NCI-H2029 (cell line): ENCODE measurements at regions not wholly inside any gene's neighbourhood (a gene's known extent, or its start where the extent isn't known, plus 50 kb on each side); places are given as distances from the start of the nearest gene placed in this dataset.

Experiments
- DNase-seq: peaks from one replicate; lab custom pipeline; 2025; lab: John Stamatoyannopoulos, UW

DNA sequence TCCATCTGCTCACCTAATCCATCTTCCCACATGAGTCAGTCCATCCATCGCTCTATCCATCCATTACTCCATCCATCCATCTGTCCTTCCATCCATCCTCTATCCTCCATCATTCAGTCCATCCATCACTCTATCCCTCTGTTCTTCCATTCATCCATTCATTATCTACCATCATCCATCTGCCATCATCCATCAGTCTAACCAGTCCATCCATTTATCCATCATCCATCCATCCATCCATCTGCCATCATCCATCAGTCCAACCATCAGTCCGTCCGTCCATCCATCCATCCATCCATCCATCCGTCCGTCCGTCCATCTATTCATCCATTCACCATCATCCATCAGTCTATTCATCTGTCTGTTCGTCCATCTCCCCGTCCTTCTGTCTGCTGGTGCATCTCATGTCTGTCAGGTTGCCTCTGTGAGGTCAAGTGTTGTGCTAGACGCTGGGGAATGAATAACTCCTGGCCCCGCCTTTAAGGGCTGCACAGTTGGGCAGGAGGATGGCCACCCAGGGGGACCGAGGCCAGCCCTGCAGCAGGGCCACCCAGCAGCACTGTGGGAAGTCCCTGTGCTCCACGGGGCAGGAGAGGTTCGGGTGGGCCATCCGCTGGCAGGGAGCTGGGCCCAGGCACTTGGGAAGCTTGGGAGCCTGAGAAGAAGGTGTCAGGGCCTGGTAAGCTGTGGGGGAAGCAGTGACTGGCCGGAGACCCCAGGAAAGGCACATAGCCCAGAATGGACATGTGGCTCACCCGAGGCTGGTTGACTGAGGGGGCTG, 137.1 kb downstream of the CTTN start:
- DNase-seq = no peak

DNA sequence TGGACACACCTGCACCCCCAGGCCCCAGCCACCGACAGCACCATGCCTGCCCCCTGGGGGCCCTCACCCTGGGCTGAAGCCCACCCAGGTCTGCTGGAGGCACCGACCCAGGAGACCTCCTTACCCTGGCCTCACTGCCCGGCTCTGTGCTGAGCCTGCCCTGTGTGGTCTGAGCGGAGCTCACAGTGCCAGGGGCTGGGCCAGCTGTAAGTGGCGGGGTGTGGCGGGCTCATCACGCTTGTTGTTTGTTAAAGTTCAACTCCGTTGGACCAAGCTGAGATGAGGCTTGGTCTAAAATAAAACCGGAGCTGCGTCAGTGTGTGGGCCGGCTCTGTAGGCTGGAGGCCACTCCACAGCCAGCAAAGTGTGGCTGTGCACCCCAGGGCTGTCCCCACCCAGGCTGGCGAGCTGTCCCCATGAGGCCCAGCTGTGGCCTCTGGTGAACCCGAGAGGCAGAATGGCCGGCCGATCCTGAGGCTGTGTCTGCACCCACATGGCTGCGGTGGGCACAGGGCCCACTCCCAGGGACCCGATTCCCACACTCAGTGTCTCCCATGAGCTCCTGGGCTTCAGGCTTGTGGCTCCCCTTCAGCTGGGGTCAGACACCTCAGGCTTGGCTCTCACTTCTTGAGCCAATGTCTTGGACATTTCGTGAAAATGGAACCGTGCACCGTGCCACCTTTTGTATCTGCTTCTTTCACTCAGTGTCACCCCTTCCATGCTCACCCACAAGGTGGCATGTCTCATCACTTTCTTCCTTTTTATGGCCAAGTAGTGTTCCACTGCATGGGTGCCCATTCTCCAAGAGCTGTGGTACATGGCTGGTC, 137.9 kb downstream of the CTTN start:
- DNase-seq = no peak

DNA sequence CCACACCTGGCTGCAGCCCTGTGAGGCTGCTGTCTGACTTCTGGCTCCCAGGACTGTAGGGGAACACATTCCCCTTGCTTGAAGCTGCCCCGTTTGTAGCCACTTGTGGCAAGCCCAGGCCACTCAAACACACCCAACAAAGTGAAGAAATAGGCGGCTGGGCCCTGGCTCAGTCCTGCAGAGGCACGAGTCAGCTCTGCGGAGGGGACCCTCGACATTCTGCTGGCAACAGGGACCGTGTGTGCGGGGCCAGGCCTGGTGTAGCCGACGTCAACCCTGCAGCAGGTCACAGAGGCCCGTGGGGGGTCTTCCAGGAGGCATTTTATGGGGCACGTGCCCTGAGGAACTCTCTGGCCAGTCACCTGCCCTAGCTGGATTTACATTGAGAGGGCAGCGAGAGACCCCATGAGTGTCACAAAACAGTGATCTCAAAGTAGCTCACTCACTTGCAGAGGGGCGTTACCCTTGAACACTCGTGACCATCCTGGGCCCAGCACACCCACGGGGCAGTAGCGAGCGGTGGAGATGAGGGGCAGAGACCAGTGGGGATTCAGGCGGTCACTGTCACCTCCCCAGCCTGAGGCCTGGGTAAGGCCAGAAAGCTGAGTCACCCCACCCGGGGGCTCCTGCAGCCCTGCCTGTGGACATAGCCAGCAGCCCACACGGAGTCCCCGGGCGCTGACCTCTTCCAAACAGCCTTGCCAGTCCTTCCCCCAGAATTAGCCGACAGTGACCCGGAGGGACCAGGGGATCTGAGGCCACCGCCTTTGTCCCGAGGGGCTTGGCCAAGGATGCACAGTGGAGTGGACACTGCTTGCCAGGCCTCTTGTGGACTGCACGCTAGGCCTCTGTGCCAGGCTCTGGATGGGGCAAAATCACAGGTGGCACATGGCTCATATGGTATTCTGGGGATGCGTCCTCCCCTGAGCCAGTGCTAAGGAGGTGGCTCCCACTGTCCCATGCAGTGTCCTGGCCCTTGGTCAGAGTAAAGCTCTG, 139.5 kb downstream of the CTTN start:
- DNase-seq = no peak

DNA sequence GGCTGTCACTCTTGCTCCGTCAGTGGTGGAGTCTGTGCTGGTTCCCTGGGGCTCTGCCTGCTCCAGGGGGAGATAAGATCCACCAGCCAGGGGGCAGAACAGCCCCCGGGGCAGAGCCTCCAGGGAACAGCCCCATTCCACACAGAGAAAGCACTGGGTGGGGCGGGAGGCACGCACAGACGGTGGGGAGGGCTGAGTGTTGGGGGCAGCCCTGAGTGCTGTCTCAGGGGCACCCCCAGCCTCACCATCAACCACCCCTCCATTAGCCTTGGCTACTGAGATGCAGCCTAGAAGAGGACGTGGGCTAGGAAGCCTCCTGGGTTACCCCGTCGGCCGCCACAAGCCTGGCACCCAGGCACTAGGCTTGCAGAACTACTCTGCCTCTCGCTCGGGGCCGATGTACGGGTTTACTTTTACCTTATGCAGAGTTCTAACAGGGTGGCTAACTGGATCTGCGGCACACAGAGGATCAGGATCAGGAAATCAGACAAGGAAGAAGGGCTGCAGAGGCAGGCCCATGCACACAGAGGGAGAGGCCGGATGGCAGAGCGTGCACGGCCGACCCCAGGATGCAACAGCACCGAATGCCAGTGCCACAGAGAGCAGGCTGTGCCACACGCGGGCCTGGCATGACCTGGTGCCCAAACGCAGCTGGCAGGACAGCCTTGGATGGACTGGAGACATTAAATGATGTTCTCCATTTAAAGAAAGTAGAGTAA, 140.5 kb downstream of the CTTN start:
- DNase-seq = no peak

DNA sequence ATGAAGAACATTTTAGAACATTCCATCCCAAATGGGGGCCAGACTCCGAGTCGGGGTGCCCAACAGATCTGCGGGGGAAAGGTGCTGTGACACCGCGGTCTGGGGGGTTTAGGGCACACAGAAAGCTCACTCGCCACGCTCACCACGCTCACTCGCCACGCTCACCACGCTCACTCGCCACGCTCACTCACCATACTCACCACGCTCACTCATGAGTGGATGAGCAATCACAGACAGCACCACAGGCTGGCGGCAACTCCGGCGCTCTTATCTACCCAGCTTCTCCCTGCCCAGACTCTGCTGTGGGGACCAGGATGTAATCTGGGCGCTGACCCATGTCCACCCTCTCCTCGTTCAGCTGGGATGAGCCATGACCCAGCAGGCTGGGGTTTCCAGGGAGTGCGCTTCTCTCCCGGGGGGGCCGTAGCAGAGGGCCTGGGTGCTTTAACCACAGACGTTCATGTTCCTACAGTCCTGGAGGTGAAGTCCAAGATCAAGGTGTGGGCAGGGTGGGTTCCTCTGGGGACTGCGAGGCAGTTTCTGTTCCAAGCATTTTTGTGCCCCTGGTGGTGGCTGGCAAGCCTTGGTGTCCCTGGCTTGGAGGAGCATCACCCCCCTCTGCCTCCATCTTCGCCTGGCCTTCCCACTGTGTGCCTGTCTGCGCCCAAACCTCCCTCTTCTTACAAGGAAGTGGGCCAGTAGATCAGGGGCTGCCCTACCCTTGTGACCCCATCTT, 141.2 kb downstream of the CTTN start:
- DNase-seq = no peak

DNA sequence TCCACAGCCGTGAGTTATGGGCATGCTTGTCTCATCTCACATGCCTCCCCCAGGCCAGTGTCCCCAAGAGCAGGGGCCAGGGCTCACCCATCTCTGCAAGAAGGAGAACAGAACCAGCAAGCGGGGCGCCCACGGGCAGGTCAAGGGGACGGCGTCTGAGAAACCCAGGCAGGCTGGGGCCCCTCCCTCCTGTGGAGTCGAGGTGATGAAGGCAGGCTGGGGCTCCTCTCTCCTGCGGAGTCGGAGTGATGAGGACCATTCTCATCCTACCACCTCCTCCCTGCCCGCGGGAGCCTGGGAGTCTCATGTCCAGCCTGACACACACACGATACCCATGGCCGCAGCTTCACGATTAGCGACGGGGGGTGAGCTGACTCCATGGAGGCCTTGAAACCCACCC, 141.9 kb downstream of the CTTN start:
- DNase-seq = no peak

DNA sequence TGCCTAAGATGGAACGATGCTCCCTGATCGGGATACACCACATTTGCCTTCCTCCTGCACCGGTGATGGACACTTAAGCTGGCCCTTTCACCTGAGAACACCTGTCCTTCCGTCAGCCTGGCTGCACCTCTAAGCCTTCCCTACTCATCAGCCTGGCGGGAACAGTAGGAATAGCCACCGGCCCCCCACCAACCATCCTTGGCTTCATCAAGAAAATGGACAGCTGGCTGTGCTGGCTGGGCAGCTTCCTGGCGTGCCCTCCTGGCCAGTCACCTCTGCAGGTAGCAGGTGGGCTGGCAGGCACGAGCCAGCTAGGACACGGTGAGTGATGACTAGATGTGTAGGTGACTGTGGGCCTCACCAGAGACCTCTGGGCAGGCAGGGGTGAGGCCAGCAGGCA, 142.8 kb downstream of the CTTN start:
- no peak for DNase-seq

DNA sequence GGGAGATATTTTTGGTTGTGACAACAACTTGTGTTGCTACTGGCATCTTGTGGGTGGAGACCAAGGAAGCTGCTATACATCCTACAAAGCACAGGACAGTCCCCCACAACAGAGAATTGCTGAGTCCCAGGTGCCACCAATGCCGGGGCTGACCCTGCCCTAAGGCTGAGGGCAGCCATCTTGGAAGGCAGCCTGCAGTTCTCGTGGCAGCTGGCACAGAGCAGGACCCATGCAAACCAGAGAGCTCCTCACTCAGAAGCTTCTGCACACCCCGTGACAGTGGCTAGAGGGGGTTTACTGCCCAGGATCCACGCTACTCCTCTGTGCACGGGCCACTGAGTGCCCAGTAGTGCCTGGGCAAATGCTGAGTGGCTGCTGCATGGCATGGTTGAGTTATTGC, 143.4 kb downstream of the CTTN start:
- no peak for DNase-seq

DNA sequence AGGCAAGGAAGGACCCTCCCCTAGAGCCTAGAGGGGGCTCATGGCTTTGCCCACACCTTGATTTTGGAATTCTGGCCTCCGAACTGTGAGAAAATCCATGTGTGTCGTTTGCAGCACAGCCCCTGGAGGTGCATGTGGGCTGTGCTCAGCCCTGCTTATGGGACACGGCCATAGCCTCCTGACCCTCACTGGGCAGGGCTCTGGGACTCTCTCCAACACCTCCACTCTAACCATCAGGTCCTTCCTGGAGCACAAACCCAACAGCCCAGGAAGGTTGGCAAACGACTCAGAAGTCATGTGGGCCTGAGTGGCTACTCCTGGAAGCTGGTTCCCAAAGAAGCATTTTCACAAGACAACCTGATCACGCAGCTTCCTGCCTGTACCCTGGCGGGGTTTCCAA, 144.1 kb downstream of the CTTN start:
- DNase-seq = no peak

DNA sequence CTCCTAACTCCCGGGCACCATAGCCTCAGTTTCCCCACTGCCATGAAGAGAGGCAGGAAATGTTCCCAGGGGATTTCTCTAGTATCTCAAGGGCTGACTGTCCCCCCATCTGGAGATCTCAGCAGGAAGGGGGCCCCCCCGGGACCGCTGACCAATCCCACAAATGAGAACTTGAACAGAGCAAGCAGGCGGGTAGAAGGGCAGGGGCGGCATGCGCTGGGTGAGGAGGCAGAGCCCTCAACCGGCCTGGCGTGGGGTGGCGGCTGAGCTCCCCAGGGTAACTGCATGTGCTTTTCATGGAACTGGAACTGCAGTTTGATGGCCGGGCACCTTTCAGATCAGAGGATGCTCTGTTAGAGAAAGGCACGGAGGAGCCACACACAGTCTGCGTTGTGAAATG, 144.5 kb downstream of the CTTN start:
- DNase-seq = no peak

DNA sequence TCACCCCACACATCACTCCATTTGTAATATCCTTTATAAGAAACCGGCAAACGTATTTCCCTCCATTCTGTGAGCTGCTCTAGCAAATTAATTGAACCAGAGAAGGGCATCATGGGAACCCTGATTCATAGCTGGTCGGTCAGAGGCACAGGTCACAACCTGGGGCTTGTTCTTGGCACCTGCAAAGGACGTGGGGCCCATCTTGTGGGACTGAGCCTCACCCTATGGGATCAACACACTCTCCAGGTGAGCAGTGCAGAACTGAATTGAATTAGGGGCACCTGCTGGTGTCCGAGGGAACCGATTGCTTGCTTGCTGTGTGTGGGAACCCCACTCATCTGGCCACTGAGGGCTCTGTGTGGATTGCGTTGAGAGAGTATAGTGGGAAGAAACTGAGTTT, 145.3 kb downstream of the CTTN start:
- no peak for DNase-seq

DNA sequence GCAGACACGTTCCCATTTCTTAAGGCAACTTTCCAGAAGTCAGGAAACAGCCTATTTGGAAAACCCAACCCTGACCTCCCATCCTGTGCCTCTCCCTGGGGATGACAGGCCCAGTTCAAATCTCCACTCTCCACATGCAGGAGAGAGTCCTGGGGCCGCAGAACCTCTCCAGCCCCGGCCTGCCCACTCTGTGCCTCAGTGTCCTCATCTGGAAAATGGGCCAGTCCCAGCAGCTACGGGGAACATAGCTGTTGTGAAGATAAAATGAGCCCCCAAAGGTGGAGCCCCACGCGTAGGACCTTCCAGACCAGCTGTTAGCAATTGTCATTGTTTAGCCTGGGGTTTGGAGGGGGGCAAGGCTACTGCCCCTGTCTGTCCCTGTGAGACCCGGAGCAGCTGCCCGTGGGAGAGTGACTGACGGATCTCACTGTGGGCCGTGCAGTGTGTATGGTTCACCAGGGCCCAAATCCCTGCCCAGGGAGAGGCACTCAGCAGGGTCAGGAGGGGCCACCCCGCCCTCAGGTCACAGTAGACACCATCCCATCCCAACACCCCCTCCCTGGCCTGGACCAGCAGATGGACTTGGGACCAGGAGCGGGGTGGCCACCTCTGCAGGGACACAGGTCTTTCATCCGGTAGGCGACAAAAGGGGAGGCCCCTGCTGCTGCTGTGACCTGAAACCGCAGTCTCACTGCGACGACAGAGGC, 145.9 kb downstream of the CTTN start:
- no peak for DNase-seq

DNA sequence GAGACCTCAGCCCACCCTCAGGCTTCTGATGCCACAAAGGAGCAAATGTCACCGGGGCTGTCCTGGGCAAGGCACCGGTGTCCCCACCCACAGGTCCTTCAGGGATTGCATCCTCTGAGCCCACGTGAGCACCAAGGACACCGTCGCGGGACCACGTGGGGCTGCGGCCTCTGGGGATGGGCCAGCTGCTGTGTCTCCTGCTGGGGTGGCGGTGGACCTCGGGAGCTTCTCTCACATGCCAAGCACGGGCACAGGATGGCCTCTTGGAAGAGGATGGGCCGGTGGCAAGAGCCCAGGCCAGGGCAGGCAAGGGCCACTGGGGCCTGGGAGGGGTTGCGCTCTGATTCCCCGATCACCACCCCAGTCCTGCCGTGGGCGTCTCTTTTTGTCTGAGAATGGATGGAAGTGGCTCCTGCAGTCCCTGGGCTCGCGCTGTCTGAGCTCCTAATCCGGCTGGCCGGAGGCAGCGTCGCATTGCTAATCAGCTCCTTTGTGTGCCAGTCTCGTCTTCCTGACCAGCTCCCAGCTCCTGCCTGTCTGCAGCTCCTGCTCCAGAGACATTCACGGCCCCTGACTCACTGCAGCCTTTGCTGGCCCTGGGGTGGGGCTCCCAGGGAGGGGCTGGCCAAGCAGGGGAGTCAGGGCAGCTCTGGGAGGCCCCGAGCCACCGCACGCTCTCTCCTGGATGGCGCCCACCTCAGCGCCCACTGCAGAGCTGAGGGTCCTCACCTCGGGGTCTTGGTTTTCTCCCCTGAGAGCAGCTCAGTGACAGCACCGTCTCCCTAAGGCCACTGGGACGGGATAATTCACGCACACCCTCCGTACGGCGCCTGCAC, 146.7 kb downstream of the CTTN start:
- DNase-seq = no peak

DNA sequence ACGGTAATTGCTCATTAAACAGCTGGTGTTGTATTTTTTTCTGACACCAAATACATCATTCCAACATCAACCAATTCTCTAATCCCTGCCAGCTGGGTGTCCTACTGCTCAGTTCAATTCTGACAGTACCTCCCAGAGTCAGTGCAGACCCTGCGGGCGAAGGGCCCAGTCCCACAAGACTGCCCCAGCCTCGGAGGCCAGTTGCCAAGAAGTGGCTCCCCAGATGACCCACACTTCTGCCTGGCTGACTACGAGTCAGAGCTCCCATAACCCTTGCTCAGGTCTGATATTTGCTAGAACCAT, 147.2 kb downstream of the CTTN start:
- DNase-seq = no peak

DNA sequence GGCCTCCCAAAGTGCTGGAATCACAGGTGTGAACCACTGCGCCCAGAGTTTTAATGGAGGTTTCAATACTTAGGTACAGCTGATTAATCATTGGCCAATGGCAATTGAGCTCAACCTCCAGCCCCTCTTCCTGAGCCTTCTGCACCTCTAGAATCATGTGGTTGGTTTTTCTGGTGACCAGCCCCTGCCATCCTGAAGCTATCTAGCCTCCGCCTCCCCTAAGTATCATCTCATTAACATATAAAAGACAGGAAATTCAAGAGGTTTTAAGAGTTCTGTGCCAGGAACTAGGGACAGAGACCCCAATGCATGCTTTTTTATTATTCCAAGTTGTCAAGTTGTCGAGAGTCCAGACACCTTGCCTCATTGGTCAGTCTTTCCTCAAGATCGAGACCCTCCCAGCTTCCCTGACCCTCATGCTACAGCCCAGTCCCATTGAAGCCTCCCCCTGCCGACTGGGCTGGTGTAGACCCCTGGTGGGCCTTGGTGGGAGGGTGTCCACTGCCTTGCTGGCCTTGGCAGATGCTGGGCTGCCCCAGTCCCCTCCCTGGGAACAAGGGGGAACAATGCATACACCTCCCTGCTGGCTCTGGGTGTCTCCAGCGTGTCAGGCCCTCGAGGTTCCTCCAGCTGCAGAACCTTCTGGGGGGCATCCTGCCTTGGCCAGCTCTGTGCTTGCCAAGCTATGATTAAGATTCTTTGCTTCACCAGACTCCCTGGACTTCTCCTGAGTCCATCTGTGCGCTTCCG, 148.0 kb downstream of the CTTN start:
- no peak for DNase-seq

DNA sequence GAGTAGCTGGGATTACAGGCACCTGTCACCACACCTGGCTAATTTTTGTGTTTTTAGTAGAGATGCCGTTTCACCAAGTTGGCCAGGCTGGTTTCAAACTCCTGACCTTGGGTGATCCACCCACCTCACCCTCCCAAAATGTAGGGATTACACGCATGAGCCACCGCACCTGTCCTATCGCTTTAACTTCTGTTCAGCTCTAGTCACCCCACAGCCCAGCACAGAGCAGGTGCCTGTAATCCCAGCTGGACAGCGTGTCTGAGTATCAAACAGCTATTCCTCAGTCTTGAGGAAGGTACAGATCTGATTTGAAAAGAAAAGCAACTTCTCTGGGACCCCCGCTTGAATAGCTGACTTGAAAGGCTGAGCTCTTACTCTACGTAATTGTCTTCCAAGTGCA, 149.1 kb downstream of the CTTN start:
- DNase-seq = no peak

DNA sequence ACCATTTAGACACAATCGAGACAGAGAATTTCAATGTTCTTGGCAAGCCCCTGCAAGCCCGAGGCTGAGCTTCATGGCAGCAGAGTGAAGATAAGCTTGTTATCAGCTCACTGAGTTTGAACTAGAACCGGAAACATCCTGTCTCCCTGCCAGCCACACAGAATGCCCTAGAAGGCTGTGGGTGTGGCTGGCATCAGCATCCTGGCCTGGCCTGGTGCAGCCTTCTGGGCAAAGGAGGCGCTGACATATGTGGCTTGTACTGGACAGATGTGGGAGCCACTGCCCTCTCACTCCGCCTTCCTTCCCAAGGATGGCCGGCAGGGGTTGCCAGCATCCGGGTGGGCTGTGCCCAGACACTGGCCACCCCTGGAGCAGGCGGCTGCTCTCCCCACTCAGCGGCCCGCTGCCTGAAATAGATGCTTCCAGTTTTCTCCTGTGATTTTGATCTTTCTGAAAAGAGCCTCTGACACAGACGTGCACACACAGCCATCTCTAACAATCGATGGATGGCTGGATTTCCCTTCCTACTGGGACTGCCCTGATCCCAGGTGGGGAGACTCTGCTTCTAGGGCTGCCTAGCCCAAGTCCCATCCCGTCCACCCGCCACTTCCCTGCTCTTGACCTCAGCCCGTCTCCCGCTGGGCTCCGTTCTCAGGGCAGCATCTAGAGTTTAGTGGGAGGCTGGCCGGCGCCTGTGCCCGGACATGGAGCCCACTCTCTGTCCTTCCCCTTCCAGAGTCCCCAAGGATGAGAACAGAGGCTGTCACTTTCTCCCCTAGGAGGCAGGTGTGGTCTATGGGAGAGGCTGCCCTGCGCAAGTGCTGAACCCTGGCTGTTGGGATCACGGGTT, 149.7 kb downstream of the CTTN start:
- DNase-seq = no peak

DNA sequence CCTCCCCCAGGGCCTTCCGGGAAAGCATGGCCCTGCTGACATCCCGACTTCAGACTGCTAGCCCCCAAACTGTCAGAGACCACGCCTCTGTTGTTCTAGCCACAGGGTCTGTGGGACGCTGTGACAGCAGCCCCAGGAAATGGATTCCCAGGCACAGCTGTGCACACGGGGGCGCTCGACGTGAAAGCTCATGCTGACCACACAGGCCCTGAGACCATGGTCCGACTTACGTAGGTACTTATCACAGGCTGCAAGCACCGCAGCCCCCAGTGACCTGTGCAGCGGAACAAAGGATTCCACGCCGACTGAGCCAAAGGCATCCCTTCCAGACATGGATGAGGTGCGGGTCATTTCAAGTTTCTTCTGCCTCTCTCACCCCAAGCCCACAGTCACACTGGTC, 150.6 kb downstream of the CTTN start:
- no peak for DNase-seq
